Amniotic epithelial cell (primary cell): ENCODE measurements at regions not wholly inside any gene's neighbourhood (a gene's known extent, or its start where the extent isn't known, plus 50 kb on each side); places are given as distances from the start of the nearest gene placed in this dataset.
"Not testable (repeated sequence)": the region's sequence is repeated elsewhere in the genome, so short reads cannot be mapped to it uniquely, and the experiment has no call there.

ENCODE experiments used
- DNase-seq: peaks from one replicate; pipeline ENCODE4 v3.0.0-alpha.2; 2010; ENCODE audit warnings: low read depth

- no peak for DNase-seq
Measured at GRCh38 chr2:182477774-182478173, 50.9 kb upstream of the PDE1A start.

- no peak for DNase-seq
Measured at GRCh38 chr2:182481676-182482075, 54.8 kb upstream of the PDE1A start.

DNA sequence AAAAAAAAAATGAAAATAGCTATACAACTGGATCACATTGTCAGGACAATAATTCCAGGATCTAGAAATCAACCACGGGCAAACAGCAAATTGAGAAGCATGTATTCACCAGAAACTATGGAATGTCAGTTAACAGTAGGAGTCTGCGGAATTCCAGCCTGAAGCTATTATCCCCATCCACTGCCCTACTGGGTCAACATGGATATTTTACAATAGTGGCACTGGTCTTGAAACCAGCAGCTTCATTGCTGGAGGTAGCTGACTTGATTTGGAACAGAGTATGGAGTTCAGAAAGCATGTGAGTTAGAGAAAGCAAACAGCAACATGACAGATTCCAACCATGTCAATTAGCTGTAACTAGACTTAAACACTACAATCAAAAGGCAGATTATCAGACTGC is 55.7 kb upstream of the PDE1A start:
- no peak for DNase-seq

DNA sequence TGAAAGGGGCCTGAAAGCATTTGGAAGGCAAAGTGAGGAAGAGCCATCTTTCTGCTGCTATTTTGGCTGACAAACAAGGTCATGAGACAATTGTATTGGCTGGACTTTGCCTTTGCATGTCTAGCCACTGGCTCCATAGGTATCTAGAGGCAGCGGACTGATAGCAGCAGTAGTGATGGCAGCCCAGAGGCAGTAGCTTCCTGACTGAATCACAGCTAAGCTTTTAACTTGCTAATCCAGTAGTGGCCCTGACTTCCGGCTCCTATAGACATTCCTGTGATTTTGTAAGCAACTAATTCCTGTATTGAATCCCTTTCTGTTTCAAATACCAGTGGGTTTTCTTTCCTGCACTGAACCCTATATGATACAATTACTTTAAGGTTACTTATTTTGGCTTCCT is 69.8 kb upstream of the PDE1A start:
- no peak for DNase-seq

DNA sequence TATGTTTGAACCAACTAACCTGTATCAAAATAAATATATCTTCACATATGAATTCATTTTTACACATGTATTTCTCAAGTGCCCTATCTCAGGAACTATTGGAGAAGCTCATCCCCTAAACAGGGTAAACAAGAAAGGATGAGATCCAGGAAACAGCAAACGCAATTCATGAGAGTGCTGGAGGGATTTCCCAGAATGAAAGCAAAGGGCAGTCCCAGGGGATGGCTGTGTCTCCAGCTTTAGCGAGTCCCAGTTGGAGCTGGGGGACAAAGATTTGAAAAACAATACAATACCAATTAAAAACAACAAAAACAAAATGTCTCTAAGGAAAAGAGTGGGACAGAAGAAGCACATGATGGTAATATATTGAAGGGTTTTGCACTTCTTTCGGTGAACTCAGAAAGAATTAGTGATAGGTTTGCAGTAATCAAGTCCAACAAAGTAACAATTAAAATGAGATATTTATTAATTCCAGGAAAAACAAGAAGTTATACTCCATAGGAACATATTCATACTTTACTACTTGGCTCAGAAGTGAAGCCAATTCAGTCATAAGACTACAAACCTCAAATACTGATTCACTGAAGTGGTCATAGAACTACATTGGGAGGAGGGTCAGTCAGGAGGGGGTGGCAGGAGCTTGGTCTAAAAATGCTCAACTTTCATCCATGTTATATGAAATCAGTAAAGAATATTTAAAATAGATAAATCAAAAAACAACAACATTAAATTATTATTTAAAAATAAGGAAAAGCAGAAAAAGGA is 73.1 kb upstream of the PDE1A start:
- peak; percentile 16 for DNase-seq

DNA sequence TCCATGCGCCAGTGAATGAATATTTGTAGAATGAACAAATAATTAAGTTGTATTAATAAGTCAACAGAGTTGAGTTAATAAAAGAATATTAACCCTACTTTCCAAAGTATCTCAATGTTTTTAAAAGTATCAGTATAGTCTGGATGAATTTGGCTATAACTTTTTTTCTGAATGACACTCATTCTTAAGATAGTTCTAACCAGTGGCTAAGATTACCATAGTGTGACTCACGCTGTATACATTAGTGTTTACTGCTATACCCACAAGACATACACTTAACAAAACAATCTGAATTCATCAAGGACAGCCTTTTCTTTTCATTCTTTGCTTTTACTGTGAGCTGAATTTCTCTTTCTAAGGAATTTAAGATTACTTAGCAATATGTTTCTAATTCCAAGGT is 77.0 kb upstream of the PDE1A start:
- peak; percentile 75 for DNase-seq

DNA sequence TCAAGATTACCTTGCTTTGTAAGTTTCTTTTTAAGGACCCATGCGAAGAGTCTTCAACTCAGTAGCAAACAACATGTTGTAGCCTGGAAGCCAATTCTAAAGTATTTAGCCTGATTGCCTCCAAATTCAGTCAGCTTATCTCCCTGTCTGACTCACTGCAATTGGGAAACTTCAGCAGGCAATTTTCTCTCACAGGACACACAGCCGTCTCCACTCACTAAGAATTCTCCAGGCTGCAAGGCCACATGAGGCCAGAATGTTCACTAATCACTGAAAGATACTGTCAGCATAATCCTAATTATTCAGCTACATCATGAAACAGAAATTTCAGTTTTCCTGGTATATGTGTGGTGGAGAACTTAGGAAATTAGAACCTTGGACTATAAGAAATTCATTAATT is 78.1 kb upstream of the PDE1A start:
- DNase-seq = peak; percentile 99

GRCh38 chr2:182506606-182507005 is 79.8 kb upstream of the PDE1A start:
- DNase-seq = peak; percentile 97

DNA sequence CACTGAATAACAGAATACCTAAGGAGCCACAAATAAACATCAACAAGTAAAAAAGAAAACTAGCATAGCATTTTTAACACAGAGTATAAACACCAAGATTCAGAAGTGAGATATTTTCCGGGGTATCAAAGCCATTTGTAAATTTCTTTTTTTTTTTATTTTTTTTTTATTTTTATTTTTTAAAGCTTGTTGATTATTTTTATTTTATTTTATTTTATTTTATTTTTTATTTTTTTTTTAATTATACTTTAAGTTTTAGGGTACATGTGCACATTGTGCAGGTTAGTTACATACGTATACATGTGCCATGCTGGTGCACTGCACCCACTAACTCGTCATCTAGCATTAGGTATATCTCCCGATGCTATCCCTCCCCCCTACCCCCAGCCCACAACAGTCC is 81.7 kb upstream of the PDE1A start:
- not testable (repeated sequence) for DNase-seq

GRCh38 chr2:182509216-182509615 is 82.4 kb upstream of the PDE1A start:
- no peak for DNase-seq

DNA sequence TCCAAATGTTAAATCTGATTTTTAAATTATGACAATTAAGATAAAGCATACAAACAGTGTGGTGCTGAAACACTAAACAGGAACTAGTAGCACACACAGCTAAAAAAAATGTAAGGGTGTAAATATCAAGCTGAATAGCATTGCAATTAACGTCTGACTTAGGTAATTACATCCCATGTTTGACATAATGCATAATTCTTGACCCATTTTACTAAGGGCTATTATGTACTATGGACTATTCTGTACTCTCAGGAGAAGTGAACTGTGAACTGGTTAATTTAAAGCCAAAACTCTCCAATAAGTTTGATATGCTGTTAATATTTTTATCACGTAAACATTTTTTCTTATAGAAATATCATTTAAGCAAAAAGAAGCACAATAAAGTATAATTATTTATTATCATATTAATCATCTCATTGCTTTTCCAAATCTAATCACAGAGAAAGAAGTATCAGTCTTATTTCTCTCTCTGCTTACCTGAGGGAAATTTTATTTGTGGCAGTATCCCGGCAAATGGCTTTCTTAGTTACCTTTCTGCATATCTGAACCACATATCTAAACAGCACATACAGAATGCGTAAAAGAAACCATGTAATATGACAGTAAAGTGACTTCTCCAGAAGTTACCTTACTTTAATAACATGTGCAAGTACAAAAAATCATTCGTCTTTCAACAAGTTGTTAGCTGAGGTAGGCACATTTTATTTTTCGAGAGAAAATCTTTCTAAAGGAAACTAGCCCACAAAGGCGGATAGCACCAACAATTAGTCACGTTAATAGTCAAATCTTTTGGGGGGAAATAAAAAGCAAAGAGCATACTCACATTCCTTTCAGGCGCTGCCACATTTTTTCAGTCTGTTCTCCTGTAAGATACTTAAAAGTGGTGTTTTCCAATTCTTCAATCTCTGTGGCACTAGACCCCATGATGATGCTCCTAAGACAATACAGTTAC is 94.9 kb upstream of the PDE1A start:
- no peak for DNase-seq

DNA sequence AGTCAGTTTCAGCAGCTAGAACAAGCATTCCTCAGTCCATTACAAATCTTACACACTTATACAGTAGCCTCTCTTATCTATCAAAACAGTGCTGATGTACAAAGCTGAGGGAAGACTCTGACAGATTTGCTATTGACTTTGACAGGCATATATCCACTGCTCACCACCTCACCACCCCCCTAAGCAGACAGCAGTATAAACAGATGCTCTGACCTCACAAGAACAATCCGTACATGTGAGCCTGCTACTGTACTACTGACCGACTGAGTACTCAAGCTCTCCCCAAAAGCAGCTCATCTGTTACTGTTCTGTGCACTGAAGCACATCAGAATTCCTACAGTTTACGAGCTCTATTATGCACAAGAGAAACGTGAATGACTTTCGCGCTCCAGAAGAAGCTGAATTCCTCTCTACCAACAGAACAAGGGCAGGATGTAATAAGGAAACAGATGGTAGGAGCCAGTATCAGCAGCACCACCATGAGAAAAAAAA is 95.6 kb upstream of the PDE1A start:
- DNase-seq = peak; percentile 41

DNA sequence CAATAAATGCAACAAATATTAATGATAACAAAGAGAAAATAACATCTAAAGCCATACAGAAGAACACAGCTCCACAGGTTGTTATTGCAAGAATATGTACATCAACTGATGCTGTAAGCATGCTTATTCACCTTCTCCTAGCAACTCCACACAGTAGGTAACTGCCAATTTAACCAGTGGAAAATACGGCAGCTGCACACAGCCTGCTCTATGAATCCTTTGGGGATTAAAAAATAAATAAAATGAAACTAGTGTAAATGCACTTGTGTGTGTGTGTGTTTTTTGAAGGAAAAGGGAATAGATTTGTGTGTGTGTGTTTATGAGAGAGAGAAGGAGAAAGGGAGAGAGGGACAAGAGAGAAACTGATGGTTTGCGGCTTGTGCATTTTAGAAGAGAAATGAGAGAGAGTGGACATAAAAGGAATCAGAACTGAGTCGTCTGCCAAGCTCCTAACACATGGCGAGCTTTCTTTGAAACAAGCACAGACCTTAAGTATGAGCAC is 96.2 kb upstream of the PDE1A start:
- no peak for DNase-seq

DNA sequence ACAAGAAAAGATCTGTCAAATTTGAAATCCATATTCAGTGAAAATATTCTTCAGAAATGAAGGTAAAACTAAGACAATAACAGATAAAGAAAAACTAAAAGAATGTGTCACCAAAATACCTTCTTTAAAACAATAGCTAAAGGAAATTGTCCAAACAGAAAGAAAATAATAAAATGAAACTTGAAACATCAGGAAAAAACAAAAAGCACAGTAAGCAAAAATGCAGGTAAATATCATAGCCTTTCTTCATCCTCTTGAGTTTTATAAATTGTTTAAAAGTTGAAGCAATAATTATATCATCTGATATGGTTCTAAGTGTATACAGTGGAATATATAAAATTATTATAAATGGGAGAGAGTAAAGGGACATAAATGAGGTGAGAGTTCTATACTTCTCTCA is 103.8 kb upstream of the PDE1A start:
- no peak for DNase-seq

DNA sequence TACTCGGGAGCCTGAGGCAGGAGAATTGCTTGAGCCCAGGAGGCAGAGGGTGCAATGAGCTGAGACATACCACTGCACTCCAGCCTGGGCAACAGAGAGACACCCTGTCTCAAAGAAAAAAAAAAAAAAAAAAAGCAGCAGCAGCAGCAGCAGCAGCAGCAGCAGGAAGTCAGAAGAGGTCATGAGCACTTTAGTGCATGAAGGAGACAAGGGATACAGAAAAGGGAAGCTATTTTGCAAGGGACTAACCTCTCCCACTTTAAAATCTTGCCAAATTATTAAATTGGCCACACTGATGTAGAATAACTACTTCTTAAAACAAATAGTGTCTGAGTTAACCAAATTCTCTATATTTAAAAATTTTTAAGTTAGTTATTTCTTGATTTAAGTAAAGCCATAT is 113.4 kb upstream of the PDE1A start:
- DNase-seq = no peak

GRCh38 chr2:182541268-182541667 is 114.4 kb upstream of the PDE1A start:
- DNase-seq = no peak

DNA sequence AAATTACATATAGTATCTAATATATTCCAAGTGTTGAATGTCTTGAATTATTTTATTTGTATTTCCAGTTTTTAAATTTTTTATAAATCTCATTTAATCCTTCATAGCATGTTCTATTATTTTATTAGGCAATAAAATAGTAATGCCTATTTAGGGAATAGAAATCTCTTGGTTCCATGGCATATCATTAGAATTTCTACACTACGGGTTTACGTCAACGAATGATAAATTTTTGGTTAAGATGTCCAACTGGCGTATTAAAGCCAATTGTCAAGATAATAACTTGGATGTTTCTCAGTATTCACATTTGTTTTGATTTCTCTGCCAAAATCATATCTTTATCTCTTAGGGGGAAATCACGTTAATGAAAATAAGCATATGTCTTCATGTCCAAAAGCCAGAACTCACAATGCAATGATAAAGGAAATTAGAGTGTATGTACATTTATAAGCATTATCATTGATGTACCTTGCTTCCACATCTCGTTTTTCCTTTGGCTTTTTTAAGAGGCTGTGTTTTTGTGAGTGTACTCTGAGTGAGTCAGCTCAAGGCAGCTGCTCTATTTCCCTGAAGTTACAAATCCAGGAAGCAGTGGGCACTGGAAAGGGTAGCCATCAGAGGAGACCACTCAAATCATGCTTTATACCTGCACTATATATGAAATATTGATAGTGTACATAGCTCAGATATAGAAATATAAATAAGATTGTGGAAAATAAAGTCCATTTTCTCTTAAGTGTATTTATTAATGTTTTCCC is 115.8 kb upstream of the PDE1A start:
- DNase-seq = peak; percentile 92

- DNase-seq = no peak
Measured at GRCh38 chr2:182543741-182544525, 117.1 kb upstream of the PDE1A start.

GRCh38 chr2:182545420-182546167 is 118.8 kb upstream of the PDE1A start:
- peak; percentile 54 for DNase-seq
